Stimulated activated naive B cell treated with anti-CD40 and anti-IgM and Interleukin-4, amounts not matched to agents 10 μg/mL and 1 μg/mL and 100 μg/mL, for 72 hours (primary cell): ENCODE measurements at regions not wholly inside any gene's neighbourhood (a gene's known extent, or its start where the extent isn't known, plus 50 kb on each side); places are given as distances from the start of the nearest gene placed in this dataset.

Experiments
- ATAC-seq, 2 donors: fragments of 150-1000 bp; cut with Tn5 transposase; replicated peaks; 2 replicates each; pipeline ENCODE4 v1.10.0; 2021; ENCODE audit warnings: moderate library complexity in 1 of 2
- DNase-seq: peaks from one replicate; pipeline ENCODE4 v3.0.0; 2021
- H3K27ac Mint-ChIP-seq: one replicate; pipeline ENCODE4 v1.8.0; 2022; ENCODE audit warnings: mild to moderate bottlenecking, mixed read lengths
- H3K27me3 Mint-ChIP-seq, 2 donors: one replicate each; pipeline ENCODE4 v1.8.0; 2022; ENCODE audit warnings: mixed read lengths in 2 of 2
- H3K36me3 Mint-ChIP-seq, 2 donors: one replicate each; pipeline ENCODE4 v1.8.0; 2022; ENCODE audit warnings: mixed read lengths in 2 of 2, mild to moderate bottlenecking in 1 of 2
- H3K4me1 Mint-ChIP-seq, 2 donors: one replicate each; pipeline ENCODE4 v1.8.0; 2022; ENCODE audit warnings: mixed read lengths in 2 of 2, mild to moderate bottlenecking in 1 of 2
- H3K4me3 Mint-ChIP-seq, 2 donors: one replicate each; pipeline ENCODE4 v1.8.0; 2022; ENCODE audit warnings: mild to moderate bottlenecking in 2 of 2, mixed read lengths in 2 of 2, moderate library complexity in 1 of 2
- H3K9me3 Mint-ChIP-seq, 2 donors: one replicate each; pipeline ENCODE4 v1.8.0; 2022; ENCODE audit warnings: mixed read lengths in 2 of 2, mild to moderate bottlenecking in 1 of 2

DNA sequence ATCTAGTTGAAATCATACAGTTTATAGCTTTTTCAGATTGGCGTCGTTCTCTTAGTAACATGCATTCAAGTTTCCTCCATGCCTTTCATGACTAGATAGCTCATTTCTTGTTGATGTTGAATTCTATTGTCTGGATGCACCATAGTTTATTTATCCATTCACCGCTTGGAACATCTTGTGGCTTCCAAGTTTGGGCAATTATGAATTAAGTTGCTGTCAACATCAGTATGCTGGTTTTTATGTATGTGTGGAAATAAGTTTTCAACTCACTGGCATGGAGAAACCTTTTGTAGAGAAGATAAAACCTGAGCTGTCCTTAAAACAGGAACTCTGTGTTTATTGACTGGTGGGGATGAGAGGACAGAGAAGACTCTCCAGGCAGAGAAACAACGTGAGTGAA lies 248.0 kb downstream of the CDC5L start:
- Mint-ChIP-seq H3K27me3 (peaks cover 0 to 9% of the 10 kb centered on the region in 2 donors), H3K27ac (no peak overlapping the region), H3K9me3 (peaks cover 0 to 2% of the 10 kb centered on the region in 2 donors), H3K36me3 (no peaks in the 10 kb centered on the region), H3K4me1 (no peaks in the 10 kb centered on the region), H3K4me3 (no peak overlapping the region)
- ATAC-seq, result no peak
- no peak for DNase-seq

DNA sequence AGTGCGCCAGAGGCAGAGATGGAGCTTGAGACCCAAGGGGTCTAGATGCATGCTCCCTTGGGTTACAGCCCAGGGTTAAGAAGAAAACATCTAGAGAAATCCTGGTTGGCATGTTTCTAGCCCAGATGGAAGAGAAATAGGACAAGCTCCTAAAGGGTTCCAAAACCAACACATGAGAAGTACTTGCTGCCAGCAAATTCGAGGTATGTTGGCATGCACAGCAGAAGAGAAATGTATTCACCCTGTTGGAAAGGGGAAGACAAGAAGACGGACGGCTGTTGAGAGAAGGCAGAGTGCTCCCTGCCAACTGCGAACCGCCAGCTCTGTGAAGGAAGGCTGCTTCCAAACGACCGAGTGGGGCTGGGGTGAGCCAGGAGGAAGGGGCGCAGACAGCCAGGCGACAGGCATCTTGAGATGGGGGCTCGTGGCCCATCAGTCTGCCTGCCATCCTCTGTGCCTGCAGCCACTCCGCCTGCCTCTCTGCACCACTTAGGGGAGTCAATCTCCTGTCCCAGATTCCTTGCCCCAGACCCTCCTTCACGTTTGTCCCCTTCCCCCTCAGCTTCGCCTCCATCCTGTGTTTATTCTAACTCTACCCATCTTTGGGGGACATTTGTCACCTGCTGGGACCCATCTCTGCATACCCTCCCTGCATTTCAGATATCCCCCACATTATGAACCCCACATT lies 249.2 kb downstream of the CDC5L start:
- Mint-ChIP-seq H3K36me3 (no peaks in the 10 kb centered on the region), H3K27ac (no peak overlapping the region), H3K9me3 (peaks cover 0 to 2% of the 10 kb centered on the region in 2 donors), H3K4me1 (no peaks in the 10 kb centered on the region), H3K4me3 (no peak overlapping the region), H3K27me3 (peaks cover 0 to 11% of the 10 kb centered on the region in 2 donors)
- ATAC-seq (no peak), DNase-seq (no peak)

DNA sequence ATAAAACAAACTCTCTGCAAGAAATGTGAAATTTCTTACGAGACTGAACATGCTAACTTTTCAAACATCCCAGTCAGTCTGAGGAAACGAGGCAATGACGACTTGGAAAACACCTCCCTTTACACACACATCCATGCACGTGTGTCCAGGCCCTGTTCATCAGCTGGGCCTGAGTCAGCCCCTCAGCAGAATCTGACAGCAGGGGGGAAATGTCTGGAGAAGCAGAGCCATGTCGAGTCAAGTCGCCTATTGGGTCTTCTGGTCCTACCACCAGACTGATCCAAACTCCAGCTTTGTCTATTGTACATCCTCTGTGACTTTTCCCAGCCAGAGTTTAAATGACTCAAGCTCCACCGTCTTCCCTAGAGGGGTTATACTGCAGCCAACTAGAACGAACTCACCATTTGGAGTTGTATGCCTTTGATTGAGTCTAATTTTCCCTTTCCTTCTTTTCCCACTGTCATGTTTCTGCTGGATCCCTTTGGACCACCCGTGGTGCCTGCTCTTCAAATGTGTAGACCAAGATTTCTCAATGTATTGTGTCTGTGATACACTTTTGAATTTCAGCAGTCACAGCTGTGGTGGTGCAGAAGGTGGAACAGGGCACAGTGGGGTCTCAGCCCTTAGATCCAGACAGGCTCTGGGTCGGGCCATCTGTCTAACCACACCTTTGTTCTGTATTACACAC lies 254.0 kb downstream of the CDC5L start:
- DNase-seq, result no peak
- Mint-ChIP-seq H3K4me1 (peaks cover 0 to 10% of the 10 kb centered on the region in 2 donors), H3K36me3 (no peaks in the 10 kb centered on the region), H3K4me3 (no peak overlapping the region), H3K27me3 (peaks cover 0 to 9% of the 10 kb centered on the region in 2 donors), H3K9me3 (peaks cover 0 to 2% of the 10 kb centered on the region in 2 donors), H3K27ac (no peak overlapping the region)
- no peak for ATAC-seq

DNA sequence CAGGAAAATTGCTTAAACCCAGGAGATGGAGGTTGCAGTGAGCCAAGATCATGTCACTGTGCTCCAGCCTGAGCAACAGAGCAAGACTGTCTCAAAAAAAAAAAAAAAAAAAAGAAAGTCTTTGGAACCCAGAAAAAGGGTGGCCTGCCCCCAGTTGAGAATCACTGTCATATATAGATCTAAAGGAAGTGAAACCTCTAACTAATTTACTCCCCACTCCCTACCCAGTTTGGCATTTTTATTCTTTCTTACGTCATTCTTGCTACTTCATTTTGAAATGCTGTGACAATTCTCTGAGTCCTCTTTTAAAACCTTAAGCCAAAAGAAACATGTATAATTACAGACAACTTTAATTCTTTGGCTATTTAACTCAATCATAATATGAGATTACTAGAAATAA lies 254.8 kb downstream of the CDC5L start:
- Mint-ChIP-seq H3K27me3 (peaks cover 0 to 5% of the 10 kb centered on the region in 2 donors), H3K27ac (no peak overlapping the region), H3K4me1 (peaks cover 0 to 10% of the 10 kb centered on the region in 2 donors), H3K9me3 (peaks cover 0 to 2% of the 10 kb centered on the region in 2 donors), H3K36me3 (no peaks in the 10 kb centered on the region), H3K4me3 (no peak overlapping the region)
- no peak for DNase-seq
- ATAC-seq, result peak; percentile 51 to 58

DNA sequence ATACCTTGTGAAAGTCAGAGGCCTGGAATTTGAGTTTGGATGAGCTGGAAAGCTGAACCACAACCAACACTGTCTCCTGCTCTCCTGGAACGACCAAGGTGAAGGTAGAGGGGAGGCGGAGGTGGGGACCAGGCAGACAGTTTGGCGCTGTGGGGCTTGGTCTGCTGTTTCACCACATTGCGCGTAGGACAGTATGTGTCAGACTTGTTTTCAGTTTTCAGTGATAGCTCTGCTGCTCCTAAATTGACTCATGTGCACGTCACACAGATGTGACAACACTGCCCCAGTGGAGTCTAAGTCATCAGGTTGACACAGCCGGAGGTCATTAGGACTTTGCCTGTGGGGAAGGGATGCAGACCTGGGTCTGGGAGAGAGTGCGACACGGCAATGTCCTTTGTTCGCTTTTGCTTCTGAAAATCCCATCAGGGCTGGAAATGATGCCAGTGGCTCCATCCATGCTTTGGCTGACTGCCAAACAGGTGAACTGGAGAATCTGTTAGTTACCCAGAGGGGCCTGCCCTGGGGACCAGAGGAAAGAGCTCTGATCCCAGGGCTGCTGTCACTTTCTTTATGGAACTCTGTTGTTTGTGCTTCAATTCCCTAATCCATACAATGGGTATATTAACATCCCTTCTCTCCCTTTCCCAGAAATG lies 255.5 kb downstream of the CDC5L start:
- ATAC-seq, result no peak
- peaks cover 0 to 5% of the 10 kb centered on the region in 2 donors for H3K27me3 Mint-ChIP-seq
- H3K9me3 Mint-ChIP-seq, result no peaks in the 10 kb centered on the region
- no peaks in the 10 kb centered on the region for H3K36me3 Mint-ChIP-seq
- peak overlapping the region; percentile 31 for H3K27ac Mint-ChIP-seq
- H3K4me3 Mint-ChIP-seq, result no peak overlapping the region
- peaks cover 0 to 10% of the 10 kb centered on the region in 2 donors for H3K4me1 Mint-ChIP-seq
- DNase-seq, result no peak

DNA sequence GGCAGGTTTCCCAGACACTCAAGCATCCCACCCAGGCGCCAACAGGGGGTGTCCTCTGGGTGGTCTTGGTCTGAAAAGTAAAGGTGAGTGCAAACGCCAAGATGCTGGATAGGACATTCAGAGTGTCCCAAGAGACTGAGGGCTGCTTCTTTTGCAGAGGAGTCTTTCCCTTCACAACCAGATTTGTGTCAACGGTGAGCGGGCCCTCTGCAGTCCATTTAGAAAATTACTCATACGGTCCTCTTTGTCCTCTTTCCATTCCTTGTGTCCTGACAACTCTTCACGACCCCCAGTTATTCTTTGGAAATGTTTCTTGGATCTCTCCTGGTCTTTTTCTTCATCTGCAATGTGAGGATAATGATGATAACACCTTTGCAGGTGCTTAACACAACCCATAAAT lies 257.8 kb downstream of the CDC5L start:
- no peak for DNase-seq
- Mint-ChIP-seq H3K27me3 (peaks cover 0 to 5% of the 10 kb centered on the region in 2 donors), H3K4me1 (peaks cover 0 to 10% of the 10 kb centered on the region in 2 donors), H3K27ac (no peak overlapping the region), H3K4me3 (no peak overlapping the region), H3K36me3 (no peaks in the 10 kb centered on the region), H3K9me3 (no peaks in the 10 kb centered on the region)
- ATAC-seq, result no peak

DNA sequence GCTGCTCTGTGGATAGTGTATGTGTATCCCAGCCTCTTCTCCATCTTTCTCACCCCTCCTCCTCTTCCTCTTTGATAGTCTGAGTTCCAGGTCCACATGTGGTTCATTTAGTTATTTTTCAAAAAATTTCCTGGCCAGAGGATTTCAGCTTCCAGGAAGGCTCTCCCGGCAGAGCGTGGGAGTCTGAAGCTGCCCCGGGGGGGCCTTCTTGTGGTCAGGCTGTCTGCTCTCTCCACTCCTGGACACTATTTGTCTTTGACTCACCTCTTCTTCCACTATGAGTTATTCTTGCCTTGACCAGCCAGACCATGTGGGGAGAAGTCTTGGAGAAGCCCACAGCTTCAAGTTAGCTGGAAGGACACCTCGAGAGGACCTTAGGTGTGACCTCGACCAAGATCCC lies 258.8 kb downstream of the CDC5L start:
- H3K4me1 Mint-ChIP-seq, result peaks cover 0 to 10% of the 10 kb centered on the region in 2 donors
- DNase-seq, result no peak
- H3K36me3 Mint-ChIP-seq, result no peaks in the 10 kb centered on the region
- H3K27me3 Mint-ChIP-seq, result peaks cover 0 to 9% of the 10 kb centered on the region in 2 donors
- H3K4me3 Mint-ChIP-seq, result no peak overlapping the region
- H3K27ac Mint-ChIP-seq, result no peak overlapping the region
- no peak for ATAC-seq
- H3K9me3 Mint-ChIP-seq, result no peaks in the 10 kb centered on the region

DNA sequence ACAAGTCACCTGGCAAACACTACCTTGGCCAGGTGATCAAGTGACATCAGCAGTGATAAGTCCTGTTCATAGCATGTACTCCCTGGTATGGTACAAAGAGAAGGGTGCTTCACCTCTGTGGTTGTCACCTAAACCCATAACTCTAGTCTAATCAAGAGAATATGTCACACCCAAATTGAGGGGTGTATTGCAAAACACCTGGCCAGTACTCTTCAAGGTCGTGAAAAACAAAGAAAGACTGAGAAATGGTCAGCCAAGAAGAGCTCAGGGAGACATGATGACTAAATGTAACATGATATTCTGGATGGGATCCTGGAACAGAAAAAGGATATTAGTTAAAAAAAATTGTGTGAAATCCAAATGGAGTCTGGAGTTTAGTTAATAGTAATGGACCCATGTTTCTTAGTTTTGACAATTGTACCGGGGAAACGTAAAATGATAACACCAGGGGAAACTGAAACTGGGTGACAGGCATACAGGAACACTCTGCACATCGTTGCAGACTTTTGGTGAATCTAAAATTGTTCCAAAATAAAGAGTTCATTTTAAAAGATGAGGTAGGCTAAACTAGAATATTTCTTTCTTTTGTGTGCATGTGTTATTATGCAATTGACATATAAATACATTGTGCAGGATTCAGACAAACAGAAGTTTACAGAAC lies 262.0 kb downstream of the CDC5L start:
- ATAC-seq (no peak), DNase-seq (no peak)
- no peaks in the 10 kb centered on the region for H3K9me3 Mint-ChIP-seq
- H3K27ac Mint-ChIP-seq, result no peak overlapping the region
- no peaks in the 10 kb centered on the region for H3K36me3 Mint-ChIP-seq
- H3K4me3 Mint-ChIP-seq, result no peak overlapping the region
- peaks cover 17 to 19% of the 10 kb centered on the region in 2 donors for H3K27me3 Mint-ChIP-seq
- peaks cover 0 to 6% of the 10 kb centered on the region in 2 donors for H3K4me1 Mint-ChIP-seq

DNA sequence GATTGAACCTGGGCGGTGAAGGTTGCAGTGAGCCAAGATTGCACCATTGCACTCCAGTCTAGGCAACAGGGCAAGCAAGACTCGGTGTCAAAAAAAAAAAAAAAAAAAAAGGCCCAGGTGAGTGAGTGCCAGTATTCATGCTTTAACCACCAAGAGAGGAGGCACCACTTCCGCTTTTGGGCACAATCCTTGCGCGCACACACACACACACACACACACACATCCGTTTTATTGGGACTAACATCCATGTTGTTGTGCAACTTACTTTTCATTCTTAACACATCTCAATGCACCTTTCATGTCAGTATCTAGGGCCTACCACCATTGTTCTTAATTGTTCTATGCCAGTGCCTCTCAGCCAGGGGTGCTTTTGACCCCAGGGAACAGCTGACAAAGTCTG lies 263.0 kb downstream of the CDC5L start:
- Mint-ChIP-seq H3K4me3 (no peak overlapping the region), H3K4me1 (peaks cover 3 to 11% of the 10 kb centered on the region in 2 donors), H3K36me3 (no peaks in the 10 kb centered on the region), H3K27ac (no peak overlapping the region), H3K9me3 (no peaks in the 10 kb centered on the region), H3K27me3 (peaks cover 21 to 25% of the 10 kb centered on the region in 2 donors)
- DNase-seq, result no peak
- ATAC-seq, result no peak

DNA sequence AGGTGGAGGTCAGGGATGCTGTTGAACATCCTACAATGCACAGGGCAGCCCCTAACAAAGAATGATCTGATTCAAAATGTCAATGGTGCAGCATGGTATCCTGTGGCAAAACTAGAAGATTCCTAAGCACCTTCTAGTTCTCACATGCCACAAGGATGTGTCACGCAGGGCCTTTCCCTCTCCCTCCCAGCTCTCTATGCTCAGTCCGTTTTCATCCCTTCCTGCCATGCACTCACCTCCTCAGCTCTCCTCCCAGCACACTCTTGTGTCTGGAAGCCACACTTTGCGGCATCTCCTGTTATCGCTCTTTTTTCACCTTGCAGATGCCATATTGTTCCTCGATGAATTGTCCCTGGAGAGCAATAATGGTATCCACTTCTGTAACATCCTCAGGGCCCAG lies 263.4 kb downstream of the CDC5L start:
- Mint-ChIP-seq H3K27ac (no peak overlapping the region), H3K9me3 (no peaks in the 10 kb centered on the region), H3K4me3 (no peak overlapping the region), H3K4me1 (peaks cover 3 to 13% of the 10 kb centered on the region in 2 donors), H3K27me3 (peaks cover 23 to 26% of the 10 kb centered on the region in 2 donors), H3K36me3 (no peaks in the 10 kb centered on the region)
- ATAC-seq (no peak), DNase-seq (no peak)

DNA sequence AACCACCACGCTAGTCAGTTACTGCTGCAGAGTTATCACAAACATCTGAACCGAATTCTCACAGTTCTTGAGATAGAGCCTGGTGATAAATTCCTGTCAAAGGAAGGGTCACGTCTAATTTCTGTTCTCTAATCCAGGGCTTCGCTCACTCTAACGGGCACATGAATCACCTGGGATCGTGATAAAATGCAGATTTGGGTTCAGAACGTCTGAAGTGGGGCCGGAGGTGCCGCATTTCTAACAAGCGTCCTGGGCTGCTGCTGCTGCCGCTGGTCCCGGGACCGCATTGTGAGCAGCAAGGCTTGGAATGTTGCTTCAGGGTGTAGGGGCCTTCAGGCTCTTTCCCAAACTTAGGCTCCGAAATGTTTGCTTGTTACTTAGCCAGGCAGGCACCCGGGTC lies 264.1 kb downstream of the CDC5L start:
- Mint-ChIP-seq H3K9me3 (no peaks in the 10 kb centered on the region), H3K4me1 (peaks cover 3 to 13% of the 10 kb centered on the region in 2 donors), H3K4me3 (no peak overlapping the region), H3K27ac (no peak overlapping the region), H3K27me3 (peaks cover 23 to 26% of the 10 kb centered on the region in 2 donors), H3K36me3 (no peaks in the 10 kb centered on the region)
- ATAC-seq (no peak), DNase-seq (no peak)

DNA sequence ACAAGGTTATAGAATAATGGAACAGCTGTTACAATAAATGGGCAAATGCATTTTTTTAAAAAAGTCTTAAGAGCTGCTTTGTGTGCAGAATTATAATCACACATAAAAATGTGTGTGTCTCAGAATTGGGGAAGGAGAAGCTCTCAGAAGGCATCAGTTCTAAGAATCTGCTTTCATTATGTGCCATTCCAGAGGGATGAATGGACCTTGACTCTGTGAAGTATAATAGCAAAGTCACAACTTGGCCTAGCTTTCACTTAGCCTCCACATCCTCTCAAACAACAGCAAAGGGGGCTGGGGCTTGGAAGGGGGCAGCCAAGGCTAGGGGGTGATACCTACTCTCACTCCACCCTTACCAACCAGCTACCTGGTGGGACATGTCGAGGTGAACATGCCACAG lies 265.0 kb downstream of the CDC5L start:
- DNase-seq (no peak), ATAC-seq (no peak)
- H3K9me3 Mint-ChIP-seq, result no peaks in the 10 kb centered on the region
- no peaks in the 10 kb centered on the region for H3K36me3 Mint-ChIP-seq
- H3K4me1 Mint-ChIP-seq, result peaks cover 3 to 13% of the 10 kb centered on the region in 2 donors
- no peak overlapping the region for H3K4me3 Mint-ChIP-seq
- peaks cover 23 to 26% of the 10 kb centered on the region in 2 donors for H3K27me3 Mint-ChIP-seq
- no peak overlapping the region for H3K27ac Mint-ChIP-seq

DNA sequence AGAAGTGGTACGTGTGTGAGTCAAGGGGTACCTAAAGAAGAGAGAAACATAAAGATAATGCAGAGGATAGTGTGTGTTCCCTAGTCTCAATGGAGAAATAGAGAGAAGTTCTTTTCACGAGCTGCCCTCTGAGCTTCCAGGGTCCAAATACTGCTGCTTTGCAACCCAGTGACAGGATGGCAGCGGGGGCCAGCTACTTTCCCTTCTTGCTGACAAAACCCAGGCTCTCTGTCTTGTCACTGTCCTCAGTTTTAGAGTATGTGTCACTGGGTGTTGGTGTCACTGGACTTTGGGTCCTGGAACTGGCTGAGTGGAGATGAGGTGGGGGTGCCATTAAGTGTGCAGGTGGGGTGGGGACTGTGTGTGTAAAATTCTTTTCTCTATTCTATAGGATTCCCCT lies 265.6 kb downstream of the CDC5L start:
- H3K27ac Mint-ChIP-seq, result no peak overlapping the region

DNA sequence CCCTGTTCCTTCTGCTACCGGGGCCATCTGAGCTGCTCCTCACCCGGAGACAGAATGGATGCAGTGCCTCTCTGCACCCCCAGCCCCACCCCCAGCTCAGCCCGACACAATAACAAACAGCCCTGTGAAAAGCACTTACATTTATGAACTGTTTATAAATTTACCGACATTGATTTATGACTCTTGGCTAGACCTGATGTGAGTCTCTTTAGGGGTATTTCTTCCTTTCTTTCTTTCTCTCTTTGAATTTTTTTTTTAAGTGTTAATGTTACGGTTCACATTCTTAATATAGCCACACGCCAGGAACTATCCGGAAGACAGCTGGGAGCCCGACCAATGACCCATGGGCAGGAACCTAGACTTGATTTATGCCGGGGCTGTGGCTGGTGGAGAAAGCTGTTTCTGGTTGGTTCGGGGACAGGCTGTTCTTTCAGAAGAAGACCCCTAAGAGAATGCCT lies 266.3 kb downstream of the CDC5L start:
- DNase-seq (no peak), ATAC-seq (no peak)
- H3K4me1 Mint-ChIP-seq, result peaks cover 3 to 13% of the 10 kb centered on the region in 2 donors
- H3K4me3 Mint-ChIP-seq, result no peak overlapping the region
- peaks cover 26 to 28% of the 10 kb centered on the region in 2 donors for H3K27me3 Mint-ChIP-seq
- peaks cover 0 to 2% of the 10 kb centered on the region in 2 donors for H3K9me3 Mint-ChIP-seq
- H3K36me3 Mint-ChIP-seq, result no peaks in the 10 kb centered on the region
- H3K27ac Mint-ChIP-seq, result no peak overlapping the region

More for the DNA sequence above, 265.6 kb downstream of the CDC5L start:
- DNase-seq (no peak), ATAC-seq (no peak)
- peaks cover 23 to 26% of the 10 kb centered on the region in 2 donors for H3K27me3 Mint-ChIP-seq
- no peak overlapping the region for H3K4me3 Mint-ChIP-seq
- H3K9me3 Mint-ChIP-seq, result no peaks in the 10 kb centered on the region
- peaks cover 3 to 13% of the 10 kb centered on the region in 2 donors for H3K4me1 Mint-ChIP-seq
- H3K36me3 Mint-ChIP-seq, result no peaks in the 10 kb centered on the region
